Ovary (tissue), 7 donors: ENCODE measurements at regions not wholly inside any gene's neighbourhood (a gene's known extent, or its start where the extent isn't known, plus 50 kb on each side); places are given as distances from the start of the nearest gene placed in this dataset.

ENCODE experiments used
- DNase-seq, 5 donors: peaks; one replicate each; pipeline ENCODE4 v3.0.0-alpha.2; 2019 to 2020
- H3K27ac ChIP-seq, 2 donors: fragments of 200-600 bp; one replicate each; pipeline versions ENCODE4 v1.5.1 to v1.8.0; 2019 to 2022
- H3K27me3 ChIP-seq: fragments of 200-600 bp; one replicate; pipeline ENCODE4 v1.8.0; 2022
- H3K36me3 ChIP-seq: fragments of 200-600 bp; sonication (generic); one replicate; pipeline ENCODE4 v1.5.1; 2019
- H3K4me1 ChIP-seq: one replicate; pipeline ENCODE4 v1.8.1; 2013; ENCODE audit warnings: mild to moderate bottlenecking, moderate library complexity; ENCODE audit not compliant: insufficient read depth
- H3K4me3 ChIP-seq: fragments of 200-600 bp; sonication (generic); one replicate; pipeline ENCODE4 v1.5.1; 2017
- H3K9me3 ChIP-seq, 2 donors: fragments of 200-600 bp in 1 of 2; sonication (generic) in 1 of 2; one replicate each; pipeline versions ENCODE4 v1.5.1 to v1.8.1; 2013 to 2019; ENCODE audit warnings: mild to moderate bottlenecking in 1 of 2, moderate library complexity in 1 of 2
- CTCF ChIP-seq, 3 donors: fragments of 450-650 bp in 2 of 3; fragments of 200-600 bp in 1 of 3; IDR thresholded peaks; one replicate each; pipeline versions ENCODE4 v1.5.1 to v1.8.0; 2016 to 2022; ENCODE audit warnings: antibody characterized with exemption in 3 of 3, mild to moderate bottlenecking in 1 of 3
- EP300 ChIP-seq: sonication (generic); formaldehyde crosslinking; IDR thresholded peaks from one replicate; pipeline ENCODE4 v1.6.1; 2017; ENCODE audit warnings: antibody characterized with exemption
- POLR2A ChIP-seq: fragments of 450-650 bp; IDR thresholded peaks from one replicate; pipeline ENCODE4 v1.6.1; 2017; ENCODE audit warnings: antibody characterized with exemption, mild to moderate bottlenecking, moderate library complexity
- WGBS, 3 donors: extraction: QIAGEN DNeasy Blood & Tissue Kit in 1 of 3; methylation state at CpG; one replicate each; pipeline versions ENCODE4 v1.1.5 to v1.1.7; 2013 to 2017; 5-methylcytosine and 5-hydroxymethylcytosine counted together
- intact Hi-C, 4 donors: fragments of 100-400 bp; cut with DNase I; formaldehyde crosslinking; loops; one replicate each; pipeline versions ENCODE4 v1.11.0 to v1.15.1; 2022 to 2023
- donor health status: DM: no; HTN: no; CAD: no; lungs with moderate emphysema.
- donor health status: DM: no; HTN: no; CAD: no.
- donor health status: Bipolar disorder and iron deficiency.
- donor health status: DM: no; HTN: no; CAD: no.
- donor health status: DM: yes; HTN: yes; CAD: no.

GRCh38 chr13:68645814-68646213, 1415.7 kb upstream of the PCDH9 start:
- H3K9me3 ChIP-seq: no peaks in the 10 kb centered on the region
- intact Hi-C loops: no loop called here
- no peak overlapping the region for H3K27ac ChIP-seq
- no peak overlapping the region for H3K4me3 ChIP-seq
- H3K36me3 ChIP-seq: no peaks in the 10 kb centered on the region
- TF ChIP-seq EP300: no peak
- no peak for TF ChIP-seq CTCF (IDR thresholded peaks at IDR 0.05)
- TF ChIP-seq POLR2A: no peak
- H3K27me3 ChIP-seq: no peaks in the 10 kb centered on the region
- DNase-seq: no peak
- no peaks in the 10 kb centered on the region for H3K4me1 ChIP-seq

GRCh38 chr13:68644611-68645010, 1414.5 kb upstream of the PCDH9 start:
- H3K4me1 ChIP-seq: no peaks in the 10 kb centered on the region
- no peak overlapping the region for H3K4me3 ChIP-seq
- no peak overlapping the region for H3K27ac ChIP-seq
- no peak for DNase-seq
- TF ChIP-seq EP300: no peak
- TF ChIP-seq CTCF (IDR thresholded peaks at IDR 0.05): no peak
- no peak for TF ChIP-seq POLR2A
- WGBS, 3 donors: 16 to 26% (median 17%) methylated on average over 6 of the region's 6 CpGs
- intact Hi-C loops: no loop called here
- no peaks in the 10 kb centered on the region for H3K36me3 ChIP-seq
- no peaks in the 10 kb centered on the region for H3K27me3 ChIP-seq
- no peaks in the 10 kb centered on the region for H3K9me3 ChIP-seq

GRCh38 chr13:68636784-68637183, 1406.6 kb upstream of the PCDH9 start:
- Histone ChIP-seq H3K4me3 (no peak overlapping the region), H3K36me3 (no peaks in the 10 kb centered on the region), H3K4me1 (no peaks in the 10 kb centered on the region), H3K27me3 (no peaks in the 10 kb centered on the region), H3K27ac (no peak overlapping the region), H3K9me3 (no peaks in the 10 kb centered on the region)
- no peak for DNase-seq
- 69 to 74% (median 74%) methylated on average over 1 of the region's 1 CpG for WGBS, 3 donors
- intact Hi-C loops: no loop called here
- TF ChIP-seq EP300: no peak
- TF ChIP-seq POLR2A: no peak
- TF ChIP-seq CTCF (IDR thresholded peaks at IDR 0.05): no peak

GRCh38 chr13:68628994-68629393, 1398.9 kb upstream of the PCDH9 start:
- DNase-seq: no peak
- intact Hi-C loops: no loop called here

More at GRCh38 chr13:68628994-68629393, 1398.9 kb upstream of the PCDH9 start:
- no peaks in the 10 kb centered on the region for H3K9me3 ChIP-seq
- H3K36me3 ChIP-seq: no peaks in the 10 kb centered on the region
- H3K4me3 ChIP-seq: no peak overlapping the region
- H3K4me1 ChIP-seq: no peaks in the 10 kb centered on the region
- H3K27me3 ChIP-seq: no peaks in the 10 kb centered on the region
- no peak overlapping the region for H3K27ac ChIP-seq
- TF ChIP-seq POLR2A (no peak), CTCF (IDR thresholded peaks at IDR 0.05) (no peak), EP300 (no peak)
